Panc1 (cell line): ENCODE measurements at regions not wholly inside any gene's neighbourhood (a gene's known extent, or its start where the extent isn't known, plus 50 kb on each side); places are given as distances from the start of the nearest gene placed in this dataset.

Source experiments
- ATAC-seq: fragments of 200-7000 bp; cut with Tn5 transposase; 2 replicates; pipeline ENCODE4 v1.9.1; 2020; ENCODE audit warnings: mild to moderate bottlenecking, moderate library complexity
- BruUV-seq: library from RNA; stranded (reverse); fragments of 400-500 nt; replicated peaks from 2 replicates; lab custom pipeline; 2021; lab: Mats Ljungman, UMichigan
- CTCF ChIA-PET: fragments of 300-600 bp; sonication (Branson Sonifier 250); formaldehyde crosslinking; loops from one replicate; lab custom pipeline; 2022; ENCODE audit warnings: antibody characterized with exemption; lab: Charles Lee
- POLR2A ChIA-PET: fragments of 300-600 bp; sonication (Branson Sonifier 250); formaldehyde crosslinking; loops from one replicate; lab custom pipeline; 2022; ENCODE audit warnings: antibody characterized with exemption; lab: Charles Lee
- DNase-seq: peaks from one replicate; pipeline ENCODE4 v3.0.0-alpha.2; 2010; ENCODE audit warnings: low read depth, low spot score
- H3K27ac ChIP-seq: 2 replicates; pipeline ENCODE4 v1.5.1; 2011; ENCODE audit warnings: mild to moderate bottlenecking, low read length, inconsistent platforms
- H3K27me3 ChIP-seq: fragments of 200-500 bp; sonication (Bioruptor generic); 2 replicates; pipeline ENCODE4 v1.6.0; 2014; ENCODE audit warnings: low read length, inconsistent platforms; ENCODE audit not compliant: control insufficient read depth, insufficient read depth
- H3K36me3 ChIP-seq: fragments of 200-500 bp; sonication (Bioruptor generic); 2 replicates; pipeline ENCODE4 v1.5.1; 2014; ENCODE audit warnings: inconsistent platforms, mild to moderate bottlenecking, low read length, moderate library complexity; ENCODE audit not compliant: control insufficient read depth, insufficient read depth
- H3K4me1 ChIP-seq: 2 replicates; pipeline ENCODE4 v1.5.1; 2011; ENCODE audit warnings: inconsistent platforms, mild to moderate bottlenecking, low read length, moderate library complexity; ENCODE audit not compliant: control insufficient read depth, insufficient read depth
- H3K4me3 ChIP-seq, 2 experiments: 2 replicates each; pipeline ENCODE4 v1.5.1; 2011 to 2012; ENCODE audit warnings: low read depth in 2 of 2, low read length in 2 of 2, mild to moderate bottlenecking in 2 of 2, inconsistent platforms in 1 of 2, moderate library complexity in 1 of 2
- H3K9me3 ChIP-seq: fragments of 200-500 bp; sonication (Bioruptor generic); 2 replicates; pipeline ENCODE4 v1.5.1; 2014; ENCODE audit warnings: low read depth, mild to moderate bottlenecking, inconsistent platforms, low read length, moderate library complexity; ENCODE audit not compliant: control insufficient read depth, insufficient read depth
- POLR2AphosphoS5 ChIP-seq: IDR thresholded peaks from 2 replicates; pipeline ENCODE4 v1.6.1; 2012; ENCODE audit warnings: mild to moderate bottlenecking, low read depth, low read length, moderate library complexity
- SIN3A ChIP-seq: IDR thresholded peaks from 2 replicates; pipeline ENCODE4 v1.6.1; 2012; ENCODE audit warnings: low read depth, mild to moderate bottlenecking, low read length, moderate library complexity, borderline replicate concordance; ENCODE audit not compliant: insufficient read depth
- TCF7L2 ChIP-seq: IDR thresholded peaks from 2 replicates; pipeline ENCODE4 v1.6.1; 2011; ENCODE audit warnings: mild to moderate bottlenecking, low read depth, low read length, inconsistent platforms
- in situ Hi-C: cut with HindIII; loops from 2 replicates; pipeline ENCODE4 v1.10.0; 2016; ENCODE audit warnings: low sequenced_read_pairs, low pct_unique_long_range_greater_than_20kb
- intact Hi-C: fragments of 100-400 bp; cut with micrococcal nuclease; formaldehyde crosslinking; loops from one replicate; pipeline ENCODE4 v1.10.0; 2022; ENCODE audit not compliant: unreplicated experiment
- TF ChIP-seq, protein P1 (sequence below): fragments of 450-650 bp; IDR thresholded peaks from 2 replicates; pipeline ENCODE4 v1.5.1; 2017; ENCODE audit warnings: mild to moderate bottlenecking
- TF ChIP-seq, protein P2 (sequence below), 2 experiments: IDR thresholded peaks; 2 replicates each; pipeline ENCODE4 v1.6.1; 2011 to 2012; ENCODE audit warnings: low read depth in 2 of 2, control low read depth in 1 of 2, low read length in 1 of 2, mild to moderate bottlenecking in 1 of 2, moderate library complexity in 1 of 2; ENCODE audit not compliant: insufficient read depth in 1 of 2

DNA sequence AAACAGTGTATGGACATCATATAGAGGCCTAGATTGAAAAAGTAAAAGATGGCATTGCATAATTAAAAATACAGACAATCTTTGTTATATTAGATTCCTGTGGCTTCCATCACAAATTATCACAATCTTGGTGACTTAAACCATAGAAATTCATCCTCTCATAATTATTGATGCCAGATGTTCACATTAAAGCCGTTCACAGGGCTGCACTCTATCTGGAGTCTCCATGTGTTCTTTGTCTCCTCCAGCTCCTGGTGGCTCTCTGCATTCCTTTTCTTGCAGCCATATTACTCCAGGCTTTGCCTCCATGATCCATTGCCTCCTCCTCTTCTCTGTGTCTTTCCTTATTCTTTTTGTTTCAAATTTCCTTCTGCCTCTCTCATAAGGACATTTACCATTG, 875.7 kb upstream of the USP15 start:
- ATAC-seq = no peak
- peaks cover 3% of the 10 kb centered on the region; the same call in 1 of the 2 replicates for H3K9me3 ChIP-seq
- no peaks in the 10 kb centered on the region for H3K4me1 ChIP-seq
- no peak overlapping the region for H3K4me3 ChIP-seq
- ChIA-PET CTCF (no interaction called here), POLR2A (no interaction called here)
- no TSS peak for BruUV-seq
- no peaks in the 10 kb centered on the region for H3K27me3 ChIP-seq
- intact Hi-C loops (no loop called here), in situ Hi-C loops (no loop called here)
- H3K36me3 ChIP-seq = no peaks in the 10 kb centered on the region
- no peak overlapping the region for H3K27ac ChIP-seq
- no peak for DNase-seq
- TF ChIP-seq POLR2AphosphoS5 (no peak), TCF7L2 (no peak), SIN3A (no peak)
- TF ChIP-seq, protein P1, sequence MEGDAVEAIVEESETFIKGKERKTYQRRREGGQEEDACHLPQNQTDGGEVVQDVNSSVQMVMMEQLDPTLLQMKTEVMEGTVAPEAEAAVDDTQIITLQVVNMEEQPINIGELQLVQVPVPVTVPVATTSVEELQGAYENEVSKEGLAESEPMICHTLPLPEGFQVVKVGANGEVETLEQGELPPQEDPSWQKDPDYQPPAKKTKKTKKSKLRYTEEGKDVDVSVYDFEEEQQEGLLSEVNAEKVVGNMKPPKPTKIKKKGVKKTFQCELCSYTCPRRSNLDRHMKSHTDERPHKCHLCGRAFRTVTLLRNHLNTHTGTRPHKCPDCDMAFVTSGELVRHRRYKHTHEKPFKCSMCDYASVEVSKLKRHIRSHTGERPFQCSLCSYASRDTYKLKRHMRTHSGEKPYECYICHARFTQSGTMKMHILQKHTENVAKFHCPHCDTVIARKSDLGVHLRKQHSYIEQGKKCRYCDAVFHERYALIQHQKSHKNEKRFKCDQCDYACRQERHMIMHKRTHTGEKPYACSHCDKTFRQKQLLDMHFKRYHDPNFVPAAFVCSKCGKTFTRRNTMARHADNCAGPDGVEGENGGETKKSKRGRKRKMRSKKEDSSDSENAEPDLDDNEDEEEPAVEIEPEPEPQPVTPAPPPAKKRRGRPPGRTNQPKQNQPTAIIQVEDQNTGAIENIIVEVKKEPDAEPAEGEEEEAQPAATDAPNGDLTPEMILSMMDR = no peak
- TF ChIP-seq, protein P2, sequence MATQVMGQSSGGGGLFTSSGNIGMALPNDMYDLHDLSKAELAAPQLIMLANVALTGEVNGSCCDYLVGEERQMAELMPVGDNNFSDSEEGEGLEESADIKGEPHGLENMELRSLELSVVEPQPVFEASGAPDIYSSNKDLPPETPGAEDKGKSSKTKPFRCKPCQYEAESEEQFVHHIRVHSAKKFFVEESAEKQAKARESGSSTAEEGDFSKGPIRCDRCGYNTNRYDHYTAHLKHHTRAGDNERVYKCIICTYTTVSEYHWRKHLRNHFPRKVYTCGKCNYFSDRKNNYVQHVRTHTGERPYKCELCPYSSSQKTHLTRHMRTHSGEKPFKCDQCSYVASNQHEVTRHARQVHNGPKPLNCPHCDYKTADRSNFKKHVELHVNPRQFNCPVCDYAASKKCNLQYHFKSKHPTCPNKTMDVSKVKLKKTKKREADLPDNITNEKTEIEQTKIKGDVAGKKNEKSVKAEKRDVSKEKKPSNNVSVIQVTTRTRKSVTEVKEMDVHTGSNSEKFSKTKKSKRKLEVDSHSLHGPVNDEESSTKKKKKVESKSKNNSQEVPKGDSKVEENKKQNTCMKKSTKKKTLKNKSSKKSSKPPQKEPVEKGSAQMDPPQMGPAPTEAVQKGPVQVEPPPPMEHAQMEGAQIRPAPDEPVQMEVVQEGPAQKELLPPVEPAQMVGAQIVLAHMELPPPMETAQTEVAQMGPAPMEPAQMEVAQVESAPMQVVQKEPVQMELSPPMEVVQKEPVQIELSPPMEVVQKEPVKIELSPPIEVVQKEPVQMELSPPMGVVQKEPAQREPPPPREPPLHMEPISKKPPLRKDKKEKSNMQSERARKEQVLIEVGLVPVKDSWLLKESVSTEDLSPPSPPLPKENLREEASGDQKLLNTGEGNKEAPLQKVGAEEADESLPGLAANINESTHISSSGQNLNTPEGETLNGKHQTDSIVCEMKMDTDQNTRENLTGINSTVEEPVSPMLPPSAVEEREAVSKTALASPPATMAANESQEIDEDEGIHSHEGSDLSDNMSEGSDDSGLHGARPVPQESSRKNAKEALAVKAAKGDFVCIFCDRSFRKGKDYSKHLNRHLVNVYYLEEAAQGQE (IDR thresholded peaks at IDR 0.05; ENCODE audit: insufficient read depth in 1 of 2, low read depth in 2 of 2, low read length in 1 of 2) = no peak

DNA sequence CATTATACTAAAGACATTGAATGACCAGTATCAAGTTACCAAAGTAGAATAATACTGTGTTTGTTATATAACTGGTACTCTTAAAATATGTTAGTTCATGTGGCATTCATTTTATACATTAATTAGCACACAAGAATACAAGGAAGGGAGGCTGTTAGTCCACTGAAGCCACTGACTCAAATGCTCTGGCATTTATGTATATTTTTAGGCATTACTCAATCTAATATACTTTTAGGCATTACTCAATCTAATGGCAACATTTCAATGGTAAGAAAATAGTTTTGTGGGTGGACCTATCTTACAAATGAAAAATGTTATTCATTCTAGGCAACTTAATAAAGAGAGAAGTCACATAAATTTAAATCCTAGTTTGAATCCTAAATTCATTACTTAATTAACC, 874.4 kb upstream of the USP15 start:
- CTCF ChIA-PET = no interaction called here
- DNase-seq = no peak
- H3K9me3 ChIP-seq = peaks cover 3% of the 10 kb centered on the region; the same call in 1 of the 2 replicates
- BruUV-seq = no TSS peak
- H3K36me3 ChIP-seq = no peaks in the 10 kb centered on the region
- no peaks in the 10 kb centered on the region for H3K4me1 ChIP-seq
- TF ChIP-seq, protein P1 = no peak
- TF ChIP-seq POLR2AphosphoS5 (no peak), SIN3A (no peak), TCF7L2 (no peak)
- TF ChIP-seq, protein P2 (IDR thresholded peaks at IDR 0.05; ENCODE audit: insufficient read depth in 1 of 2, low read depth in 2 of 2, low read length in 1 of 2) = no peak
- ATAC-seq = no peak
- intact Hi-C loops = no loop called here
- no peak overlapping the region for H3K27ac ChIP-seq
- POLR2A ChIA-PET = no interaction called here
- no peak overlapping the region for H3K4me3 ChIP-seq
- H3K27me3 ChIP-seq = no peaks in the 10 kb centered on the region
- in situ Hi-C loops = no loop called here
